ENCODE measurements at regions not wholly inside any gene's neighbourhood (a gene's known extent, or its start where the extent isn't known, plus 50 kb on each side); places are given as distances from the start of the nearest gene placed in this dataset.

- no peaks in the 10 kb centered on the region for H3K9me3 ChIP-seq
- no peak for DNase-seq (ENCODE audit: low spot score in 2 of 2)
- H3K4me3 ChIP-seq: no peak overlapping the region
- H3K36me3 ChIP-seq: no peaks in the 10 kb centered on the region
- peaks cover 10% of the 10 kb centered on the region for H3K4me1 ChIP-seq
- TF ChIP-seq POLR2A (IDR thresholded peaks at IDR 0.05) (no peak), CTCF (IDR thresholded peaks at IDR 0.05) (no peak), EP300 (IDR thresholded peaks at IDR 0.05) (no peak), POLR2AphosphoS5 (IDR thresholded peaks at IDR 0.05) (no peak)
- H3K27ac ChIP-seq: no peak overlapping the region
- H3K27me3 ChIP-seq: peaks cover 5% of the 10 kb centered on the region
- WGBS: 80% methylated on average over 7 of the region's 7 CpGs
These were observed 59.3 kb upstream of the ID3 start for GRCh38 chr1:23618586-23619083.

DNA sequence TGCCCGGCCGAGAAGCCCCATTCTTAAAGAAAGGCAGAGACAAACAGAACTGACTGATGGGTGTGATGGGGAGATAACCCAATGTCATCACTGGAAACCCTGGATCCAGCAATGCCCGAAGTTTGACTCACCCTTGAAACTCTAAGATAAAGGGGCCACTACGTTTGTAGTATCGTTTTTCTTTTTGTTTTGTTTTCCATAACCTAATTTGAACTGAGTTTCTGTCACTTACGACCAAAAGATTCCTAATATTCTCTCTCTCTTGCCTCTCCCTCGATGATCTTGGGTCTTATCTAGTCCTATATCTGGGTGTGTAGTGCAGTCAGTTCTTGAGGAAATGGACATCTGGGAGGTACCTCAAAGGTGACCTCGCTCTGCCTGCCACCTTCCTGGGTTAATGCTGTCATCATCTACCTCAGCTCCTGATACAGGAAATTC is 57.8 kb upstream of the ID3 start:
- Histone ChIP-seq H3K4me3 (no peak overlapping the region), H3K4me1 (peaks cover 10% of the 10 kb centered on the region), H3K27me3 (peaks cover 5% of the 10 kb centered on the region), H3K9me3 (no peaks in the 10 kb centered on the region), H3K36me3 (no peaks in the 10 kb centered on the region), H3K27ac (no peak overlapping the region)
- no peak for DNase-seq (ENCODE audit: low spot score in 2 of 2)
- TF ChIP-seq CTCF (IDR thresholded peaks at IDR 0.05): no peak
- no peak for TF ChIP-seq POLR2A (IDR thresholded peaks at IDR 0.05)
- no peak for TF ChIP-seq EP300 (IDR thresholded peaks at IDR 0.05)
- TF ChIP-seq POLR2AphosphoS5 (IDR thresholded peaks at IDR 0.05): no peak
- WGBS: 74% methylated on average over 8 of the region's 8 CpGs

DNA sequence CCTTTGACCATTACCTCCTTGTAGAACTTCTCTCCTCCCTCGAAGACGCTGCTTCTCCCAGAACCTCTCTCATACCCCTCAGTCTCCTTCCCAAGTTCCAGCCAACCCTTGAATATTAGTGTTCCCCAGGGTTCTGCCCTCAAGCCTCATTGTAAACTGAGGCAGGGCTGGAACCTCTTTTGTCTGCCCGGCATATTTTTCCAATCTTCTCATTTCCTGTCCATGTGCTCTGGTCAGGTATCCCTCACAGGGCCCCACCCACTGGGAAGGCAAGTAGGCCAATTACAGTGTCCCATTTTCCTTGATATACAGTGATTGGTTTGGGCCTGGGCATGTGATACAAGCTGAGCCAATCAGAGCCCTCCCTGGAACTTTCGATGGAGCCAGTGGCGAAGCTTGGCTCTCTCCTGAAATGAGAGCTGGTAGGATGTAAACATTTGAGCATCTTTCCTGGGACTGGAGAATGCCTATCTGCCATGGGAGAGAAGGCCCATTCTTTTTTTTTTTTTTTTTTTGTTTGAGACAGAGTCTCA is 57.1 kb upstream of the ID3 start:
- WGBS: 98% methylated on average over 5 of the region's 5 CpGs

DNA sequence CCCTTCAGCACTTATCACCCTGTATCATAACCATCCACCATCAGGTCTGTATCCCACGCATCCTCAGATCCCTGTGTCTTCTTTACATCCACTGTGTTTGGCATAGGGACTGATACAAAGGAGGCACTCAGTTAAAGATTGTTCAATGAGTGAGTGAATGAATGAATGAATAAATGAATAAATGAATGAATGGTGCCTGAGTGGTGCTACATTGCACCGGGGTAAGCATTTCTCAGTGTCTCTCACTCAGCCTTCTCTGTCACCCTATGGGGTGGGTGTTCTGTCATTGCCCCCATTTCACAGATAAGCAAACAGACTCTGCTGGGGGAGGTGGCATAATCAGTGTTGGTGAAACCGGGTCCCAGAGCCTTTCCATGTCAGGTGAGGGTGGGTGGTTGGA is 56.6 kb upstream of the ID3 start:
- peaks cover 10% of the 10 kb centered on the region for H3K4me1 ChIP-seq
- WGBS: 88% methylated on average over 3 of the region's 3 CpGs
- no peak overlapping the region for H3K27ac ChIP-seq
- no peak for TF ChIP-seq EP300 (IDR thresholded peaks at IDR 0.05)
- TF ChIP-seq POLR2A (IDR thresholded peaks at IDR 0.05): no peak
- TF ChIP-seq CTCF (IDR thresholded peaks at IDR 0.05): no peak
- TF ChIP-seq POLR2AphosphoS5 (IDR thresholded peaks at IDR 0.05): no peak
- H3K27me3 ChIP-seq: peaks cover 5% of the 10 kb centered on the region
- H3K9me3 ChIP-seq: no peaks in the 10 kb centered on the region
- H3K4me3 ChIP-seq: no peak overlapping the region
- no peaks in the 10 kb centered on the region for H3K36me3 ChIP-seq
- no peak for DNase-seq (ENCODE audit: low spot score in 2 of 2)

More for the DNA sequence above, 57.1 kb upstream of the ID3 start:
- peaks cover 10% of the 10 kb centered on the region for H3K4me1 ChIP-seq
- TF ChIP-seq CTCF (IDR thresholded peaks at IDR 0.05): no peak
- TF ChIP-seq EP300 (IDR thresholded peaks at IDR 0.05): no peak
- no peak for TF ChIP-seq POLR2A (IDR thresholded peaks at IDR 0.05)
- TF ChIP-seq POLR2AphosphoS5 (IDR thresholded peaks at IDR 0.05): no peak
- H3K27ac ChIP-seq: no peak overlapping the region
- no peak overlapping the region for H3K4me3 ChIP-seq
- no peaks in the 10 kb centered on the region for H3K36me3 ChIP-seq
- DNase-seq (ENCODE audit: low spot score in 2 of 2): no peak
- peaks cover 5% of the 10 kb centered on the region for H3K27me3 ChIP-seq
- no peaks in the 10 kb centered on the region for H3K9me3 ChIP-seq

GRCh38 chr1:23615423-23615822 is 56.1 kb upstream of the ID3 start:
- H3K4me3 ChIP-seq: no peak overlapping the region
- peaks cover 5% of the 10 kb centered on the region for H3K27me3 ChIP-seq
- TF ChIP-seq CTCF (IDR thresholded peaks at IDR 0.05) (no peak), POLR2AphosphoS5 (IDR thresholded peaks at IDR 0.05) (no peak), EP300 (IDR thresholded peaks at IDR 0.05) (no peak), POLR2A (IDR thresholded peaks at IDR 0.05) (no peak)
- DNase-seq (ENCODE audit: low spot score in 2 of 2): no peak
- H3K4me1 ChIP-seq: peaks cover 10% of the 10 kb centered on the region
- H3K27ac ChIP-seq: no peak overlapping the region
- WGBS: 58% methylated on average over 6 of the region's 6 CpGs
- H3K36me3 ChIP-seq: no peaks in the 10 kb centered on the region
- no peaks in the 10 kb centered on the region for H3K9me3 ChIP-seq

All from suprapubic skin (tissue), 4 donors.